Adipocyte (in vitro differentiated cells): ENCODE measurements at regions not wholly inside any gene's neighbourhood (a gene's known extent, or its start where the extent isn't known, plus 50 kb on each side); places are given as distances from the start of the nearest gene placed in this dataset.
A peak's percentile ranks its signal among the peaks of the same experiment; 100 is the strongest.

ENCODE experiments used
- DNase-seq: peaks from one replicate; pipeline ENCODE4 v3.0.0-alpha.2; 2015; ENCODE audit warnings: low read depth
- H3K27me3 ChIP-seq: replicated peaks from 2 replicates; pipeline ENCODE4 v1.7.0; 2013; ENCODE audit warnings: mild to moderate bottlenecking, low read length, moderate library complexity; ENCODE audit not compliant: control insufficient read depth, insufficient read depth
- H3K36me3 ChIP-seq: 2 replicates; pipeline ENCODE4 v1.7.0; 2013; ENCODE audit warnings: low read length, mild to moderate bottlenecking, moderate library complexity; ENCODE audit not compliant: control insufficient read depth, insufficient read depth, severe bottlenecking
- H3K4me1 ChIP-seq: 2 replicates; pipeline ENCODE4 v1.7.0; 2013; ENCODE audit warnings: mild to moderate bottlenecking, low read length, moderate library complexity; ENCODE audit not compliant: control insufficient read depth, insufficient read depth
- H3K4me3 ChIP-seq: 2 replicates; pipeline ENCODE4 v1.7.0; 2013; ENCODE audit warnings: mild to moderate bottlenecking, low read length, moderate library complexity
- H3K9ac ChIP-seq: 2 replicates; pipeline ENCODE4 v1.7.0; 2013; ENCODE audit warnings: mild to moderate bottlenecking, low read length, moderate library complexity
- H3K9me3 ChIP-seq: 2 replicates; pipeline ENCODE4 v1.7.0; 2013; ENCODE audit warnings: mild to moderate bottlenecking, low read length, moderate library complexity; ENCODE audit not compliant: control insufficient read depth

GRCh38 chr3:148309390-148310035 is 388.2 kb upstream of the AGTR1 start:
- Histone ChIP-seq H3K36me3 (no peaks in the 10 kb centered on the region), H3K4me1 (no peaks in the 10 kb centered on the region), H3K9ac (no peak overlapping the region), H3K9me3 (no peaks in the 10 kb centered on the region), H3K4me3 (no peak overlapping the region), H3K27me3 (no peaks in the 10 kb centered on the region)
- DNase-seq, result peak; percentile 84

DNA sequence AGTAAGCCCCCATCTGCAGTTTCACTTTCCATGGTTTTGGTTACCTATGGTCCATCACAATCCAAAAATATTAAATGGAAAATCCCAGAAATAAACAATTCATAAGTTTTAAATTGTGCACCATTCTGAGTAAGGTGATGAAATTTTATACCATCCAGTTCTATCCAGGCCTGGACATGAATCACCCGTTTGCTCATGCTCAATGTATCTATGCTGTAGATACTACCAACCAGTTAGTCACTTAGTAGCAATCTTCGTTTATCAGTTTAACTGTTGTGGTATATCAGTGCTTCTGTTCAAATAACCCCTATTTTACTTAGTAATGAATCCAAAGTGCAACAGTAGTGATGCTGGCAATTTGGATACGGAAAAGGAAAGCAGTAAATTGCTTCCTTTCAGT is 381.9 kb upstream of the AGTR1 start:
- H3K4me3 ChIP-seq, result no peak overlapping the region
- H3K9ac ChIP-seq, result no peak overlapping the region
- DNase-seq, result no peak
- no peaks in the 10 kb centered on the region for H3K27me3 ChIP-seq
- peaks cover 15% of the 10 kb centered on the region for H3K4me1 ChIP-seq
- H3K36me3 ChIP-seq, result no peaks in the 10 kb centered on the region
- peaks cover 2% of the 10 kb centered on the region for H3K9me3 ChIP-seq

GRCh38 chr3:148318240-148318639 is 379.5 kb upstream of the AGTR1 start:
- H3K27me3 ChIP-seq, result no peaks in the 10 kb centered on the region
- H3K4me3 ChIP-seq, result no peak overlapping the region
- DNase-seq, result peak; percentile 9
- peaks cover 2% of the 10 kb centered on the region for H3K9me3 ChIP-seq
- H3K4me1 ChIP-seq, result peaks cover 15% of the 10 kb centered on the region
- H3K9ac ChIP-seq, result no peak overlapping the region
- no peaks in the 10 kb centered on the region for H3K36me3 ChIP-seq

DNA sequence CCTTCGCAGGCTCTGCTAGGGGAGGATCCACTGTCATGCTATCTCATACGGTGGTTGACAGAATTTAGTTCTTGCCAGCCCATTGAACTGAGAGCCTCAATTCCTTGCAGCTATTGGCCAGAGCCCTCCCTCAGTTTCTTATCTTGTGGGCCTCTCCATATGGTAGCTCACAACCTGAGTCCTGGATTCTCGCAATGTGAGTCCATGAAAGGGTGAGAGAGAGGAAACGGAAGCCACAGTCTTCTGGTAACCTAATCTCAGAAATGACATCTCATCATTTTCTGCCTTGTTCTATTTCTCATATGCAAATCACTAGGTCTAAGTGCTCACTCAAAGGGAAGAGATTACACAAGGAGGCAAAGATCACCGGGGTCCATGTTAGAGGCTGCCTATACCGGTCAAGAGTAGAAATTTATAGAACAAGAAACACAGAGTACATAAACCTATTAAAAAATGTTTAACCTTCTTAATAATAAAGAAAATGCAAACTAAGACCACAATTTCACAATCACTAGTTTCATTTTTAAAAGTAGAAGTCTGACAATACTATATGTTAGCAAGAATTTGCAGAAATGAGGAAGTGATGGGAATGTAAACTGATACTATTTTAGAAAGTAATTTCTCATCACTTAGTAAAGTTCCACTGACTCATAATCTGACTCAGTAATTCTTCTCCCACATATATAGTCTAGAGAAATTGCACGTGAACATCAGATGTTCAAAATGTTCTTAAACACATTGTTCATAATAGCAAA is 378.4 kb upstream of the AGTR1 start:
- H3K27me3 ChIP-seq, result no peaks in the 10 kb centered on the region
- peaks cover 15% of the 10 kb centered on the region for H3K4me1 ChIP-seq
- peak overlapping the region; percentile 18 for H3K4me3 ChIP-seq
- H3K9me3 ChIP-seq, result peaks cover 8% of the 10 kb centered on the region
- no peaks in the 10 kb centered on the region for H3K36me3 ChIP-seq
- H3K9ac ChIP-seq, result no peak overlapping the region
- DNase-seq, result peak; percentile 86

DNA sequence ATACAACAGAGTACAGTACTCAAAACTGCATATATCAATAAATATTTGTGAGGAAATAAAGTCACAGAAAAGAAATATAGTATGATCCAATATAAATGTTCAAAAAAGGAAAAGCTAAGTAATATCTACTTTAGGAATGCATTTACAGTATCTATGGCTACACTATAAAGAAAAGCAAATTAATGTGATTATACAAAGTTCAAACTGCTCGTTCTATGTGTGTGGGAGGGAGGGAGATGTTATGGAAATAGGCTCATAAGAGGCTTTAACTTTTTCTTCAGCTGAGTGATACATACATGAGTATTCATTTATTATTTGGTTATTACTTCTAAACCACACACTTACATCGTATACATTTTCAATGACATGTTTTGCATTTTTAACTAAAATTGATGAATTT is 377.7 kb upstream of the AGTR1 start:
- Histone ChIP-seq H3K9me3 (peaks cover 9% of the 10 kb centered on the region), H3K4me3 (peak overlapping the region; percentile 18), H3K27me3 (no peaks in the 10 kb centered on the region), H3K36me3 (no peaks in the 10 kb centered on the region), H3K9ac (no peak overlapping the region), H3K4me1 (peaks cover 15% of the 10 kb centered on the region)
- DNase-seq, result peak; percentile 13

- H3K27me3 ChIP-seq, result no peaks in the 10 kb centered on the region
- H3K9me3 ChIP-seq, result peaks cover 11% of the 10 kb centered on the region
- DNase-seq, result no peak
- H3K9ac ChIP-seq, result no peak overlapping the region
- no peaks in the 10 kb centered on the region for H3K36me3 ChIP-seq
- no peaks in the 10 kb centered on the region for H3K4me1 ChIP-seq
- no peak overlapping the region for H3K4me3 ChIP-seq
Measured at GRCh38 chr3:148329481-148330235, 368.0 kb upstream of the AGTR1 start.

DNA sequence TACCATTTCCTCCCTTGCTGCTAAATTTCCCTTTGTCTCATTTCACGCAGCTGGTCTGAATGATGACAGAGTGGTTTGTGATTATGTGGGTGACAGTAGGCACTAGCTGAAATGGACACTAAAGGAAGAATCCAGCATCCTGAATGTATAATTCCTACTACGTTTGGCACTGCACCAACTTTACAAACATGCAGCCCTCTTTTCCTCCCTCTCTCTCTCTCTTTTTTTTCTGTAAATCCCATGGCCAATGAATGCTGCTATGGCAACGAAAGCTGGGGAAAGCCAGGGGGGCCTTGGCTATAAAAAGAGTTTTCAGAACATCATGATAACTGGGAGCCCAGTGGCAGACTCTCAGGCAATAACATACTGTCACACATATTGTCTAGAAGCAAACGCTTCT is 367.2 kb upstream of the AGTR1 start:
- Histone ChIP-seq H3K9ac (no peak overlapping the region), H3K36me3 (no peaks in the 10 kb centered on the region), H3K9me3 (peaks cover 8% of the 10 kb centered on the region), H3K4me3 (no peak overlapping the region), H3K4me1 (no peaks in the 10 kb centered on the region), H3K27me3 (no peaks in the 10 kb centered on the region)
- no peak for DNase-seq

DNA sequence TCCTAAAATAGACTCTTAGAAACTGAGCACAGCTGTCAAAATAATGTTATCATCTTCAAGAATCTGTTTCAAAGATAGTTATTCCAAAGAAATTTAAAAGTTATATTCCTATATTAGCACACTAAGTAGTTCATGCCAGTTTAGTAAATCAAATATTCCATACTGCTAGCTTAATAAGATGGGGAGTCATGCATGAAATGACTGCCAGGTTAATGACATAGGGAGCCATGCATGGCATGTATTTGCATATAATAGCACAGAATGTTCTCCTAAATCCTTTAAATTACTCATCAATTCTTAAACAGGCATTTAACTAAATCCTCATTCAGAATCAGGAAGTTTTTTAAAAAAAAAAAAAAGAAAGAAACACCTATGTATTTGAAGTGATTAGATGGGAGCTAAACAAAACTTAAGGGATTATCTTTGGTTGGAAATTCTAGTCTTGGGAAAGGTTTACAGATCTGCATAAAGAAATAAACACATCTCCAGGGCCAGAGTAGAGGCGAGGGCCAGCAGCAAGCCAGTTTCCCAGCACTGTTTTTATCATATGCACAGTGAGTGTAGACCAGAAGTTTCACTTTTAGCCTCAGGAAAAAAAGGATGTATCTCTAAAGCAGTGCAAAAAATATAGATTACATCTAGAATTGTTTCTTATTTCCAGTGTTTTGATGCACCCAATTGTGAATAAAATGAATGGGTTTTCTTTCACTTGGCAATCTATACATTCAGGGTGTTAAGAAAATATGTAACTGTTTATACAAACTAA is 366.4 kb upstream of the AGTR1 start:
- Histone ChIP-seq H3K9me3 (peaks cover 4% of the 10 kb centered on the region), H3K4me1 (no peaks in the 10 kb centered on the region), H3K9ac (no peak overlapping the region), H3K36me3 (no peaks in the 10 kb centered on the region), H3K27me3 (no peaks in the 10 kb centered on the region), H3K4me3 (no peak overlapping the region)
- DNase-seq, result peak; percentile 26

DNA sequence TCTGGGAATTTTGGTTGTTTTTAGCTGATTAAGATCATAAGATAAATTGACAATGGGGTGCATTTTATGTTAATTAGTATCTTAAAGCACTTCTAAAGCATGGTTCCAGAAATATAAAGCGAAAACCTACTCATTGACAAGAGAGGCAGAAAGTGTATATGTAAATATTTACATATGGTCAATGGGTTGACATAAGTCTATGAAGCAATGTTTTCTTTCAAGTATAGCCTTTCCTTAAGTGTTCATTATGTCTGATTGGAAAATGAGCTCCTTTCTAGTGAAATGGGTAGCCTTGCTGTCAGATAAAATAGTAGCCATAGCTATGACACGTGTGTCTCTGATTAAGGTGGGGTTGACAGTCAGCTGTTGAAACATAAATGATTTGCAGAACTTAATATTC is 365.2 kb upstream of the AGTR1 start:
- no peak overlapping the region for H3K4me3 ChIP-seq
- H3K36me3 ChIP-seq, result no peaks in the 10 kb centered on the region
- no peak for DNase-seq
- H3K4me1 ChIP-seq, result no peaks in the 10 kb centered on the region
- no peaks in the 10 kb centered on the region for H3K9me3 ChIP-seq
- no peaks in the 10 kb centered on the region for H3K27me3 ChIP-seq
- H3K9ac ChIP-seq, result no peak overlapping the region

DNA sequence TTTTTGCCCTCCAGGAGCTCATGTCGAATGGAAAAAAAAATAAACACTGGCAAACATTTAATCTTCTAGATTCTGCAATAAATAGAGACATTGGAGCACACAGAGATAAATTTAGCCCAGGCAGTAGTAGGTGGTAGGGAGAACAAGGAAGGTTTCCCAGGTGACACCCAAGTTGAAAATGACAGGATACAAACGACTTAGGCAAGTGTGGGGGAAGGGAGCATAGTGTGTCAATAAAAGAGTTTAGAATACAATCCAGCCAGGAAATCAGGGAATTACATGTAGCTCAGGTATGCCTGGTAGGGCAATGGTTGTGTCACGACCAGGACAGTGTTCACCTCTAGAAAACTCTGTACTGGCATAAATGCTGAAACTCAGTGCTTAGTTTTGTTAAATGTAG is 364.6 kb upstream of the AGTR1 start:
- Histone ChIP-seq H3K4me1 (no peaks in the 10 kb centered on the region), H3K9me3 (no peaks in the 10 kb centered on the region), H3K36me3 (no peaks in the 10 kb centered on the region), H3K9ac (no peak overlapping the region), H3K27me3 (no peaks in the 10 kb centered on the region), H3K4me3 (no peak overlapping the region)
- DNase-seq, result no peak

- Histone ChIP-seq H3K4me1 (no peaks in the 10 kb centered on the region), H3K36me3 (no peaks in the 10 kb centered on the region), H3K27me3 (no peaks in the 10 kb centered on the region), H3K9ac (no peak overlapping the region), H3K4me3 (no peak overlapping the region), H3K9me3 (peaks cover 3% of the 10 kb centered on the region)
- DNase-seq, result no peak
Measured at GRCh38 chr3:148335612-148336011, 362.1 kb upstream of the AGTR1 start.
